Fibroblast of lung (primary cell): ENCODE measurements at regions not wholly inside any gene's neighbourhood (a gene's known extent, or its start where the extent isn't known, plus 50 kb on each side); places are given as distances from the start of the nearest gene placed in this dataset.

Source experiments
- DNase-seq, 2 donors: peaks; one replicate each; pipeline versions ENCODE4 v3.0.0 to v3.0.0-alpha.2; 2010; ENCODE audit warnings: low read depth in 2 of 2
- H2AFZ ChIP-seq: 2 replicates; pipeline ENCODE4 v1.5.1; 2012; ENCODE audit warnings: low read length, control low read depth, inconsistent platforms
- H3K27ac ChIP-seq: 2 replicates; pipeline ENCODE4 v1.5.1; 2011; ENCODE audit warnings: low read length, control low read depth; ENCODE audit not compliant: insufficient read depth
- H3K27me3 ChIP-seq: 2 replicates; pipeline ENCODE4 v1.5.1; 2011; ENCODE audit warnings: mild to moderate bottlenecking, low read length; ENCODE audit not compliant: control insufficient read depth, insufficient read depth
- H3K36me3 ChIP-seq: 2 replicates; pipeline ENCODE4 v1.5.1; 2011; ENCODE audit warnings: low read length; ENCODE audit not compliant: control insufficient read depth, insufficient read depth
- H3K4me1 ChIP-seq: 2 replicates; pipeline ENCODE4 v1.5.1; 2011; ENCODE audit warnings: low read length; ENCODE audit not compliant: control insufficient read depth, insufficient read depth; ENCODE audit errors: extremely low read depth
- H3K4me2 ChIP-seq: 2 replicates; pipeline ENCODE4 v1.5.1; 2011; ENCODE audit warnings: low read length, control low read depth; ENCODE audit not compliant: insufficient read depth; ENCODE audit errors: extremely low read depth
- H3K4me3 ChIP-seq, 4 experiments: fragments of 200-600 bp in 1 of 4; sonication (generic) in 1 of 4; replicated peaks in 1 of 4; 2 replicates each; pipeline ENCODE4 v1.5.1; 2011 to 2016; ENCODE audit warnings: low read length in 4 of 4, low read depth in 3 of 4, mild to moderate bottlenecking in 3 of 4, control low read depth in 2 of 4, inconsistent platforms in 1 of 4, mixed read lengths in 1 of 4; ENCODE audit not compliant: insufficient read depth in 1 of 4; ENCODE audit errors: control extremely low read depth in 1 of 4
- H3K79me2 ChIP-seq: 2 replicates; pipeline ENCODE4 v1.5.1; 2012; ENCODE audit warnings: mild to moderate bottlenecking, low read length, inconsistent platforms; ENCODE audit not compliant: control insufficient read depth, insufficient read depth
- H3K9ac ChIP-seq: 2 replicates; pipeline ENCODE4 v1.5.1; 2011; ENCODE audit warnings: mild to moderate bottlenecking, low read length, control low read depth; ENCODE audit not compliant: insufficient read depth
- H3K9me3 ChIP-seq: 2 replicates; pipeline ENCODE4 v1.5.1; 2012; ENCODE audit warnings: low read depth, low read length; ENCODE audit not compliant: control insufficient read depth, insufficient read depth
- H4K20me1 ChIP-seq: 2 replicates; pipeline ENCODE4 v1.5.1; 2011; ENCODE audit warnings: low read length; ENCODE audit not compliant: control insufficient read depth, insufficient read depth; ENCODE audit errors: extremely low read depth
- EZH2 ChIP-seq: IDR thresholded peaks from 2 replicates; pipeline ENCODE4 v1.5.1; 2012; ENCODE audit warnings: low read length, control low read depth, mild to moderate bottlenecking; ENCODE audit errors: missing control alignments
- TF ChIP-seq, protein P1 (sequence below), 2 donors: IDR thresholded peaks in 1 of 2; conservative IDR thresholded peaks in 1 of 2; 1 replicate in 1 of 2; 2 replicates in 1 of 2; pipeline ENCODE4 v1.5.1; 2011 to 2012; ENCODE audit warnings: low read length in 2 of 2, control low read depth in 1 of 2, inconsistent platforms in 1 of 2, low read depth in 1 of 2, mild to moderate bottlenecking in 1 of 2

DNA sequence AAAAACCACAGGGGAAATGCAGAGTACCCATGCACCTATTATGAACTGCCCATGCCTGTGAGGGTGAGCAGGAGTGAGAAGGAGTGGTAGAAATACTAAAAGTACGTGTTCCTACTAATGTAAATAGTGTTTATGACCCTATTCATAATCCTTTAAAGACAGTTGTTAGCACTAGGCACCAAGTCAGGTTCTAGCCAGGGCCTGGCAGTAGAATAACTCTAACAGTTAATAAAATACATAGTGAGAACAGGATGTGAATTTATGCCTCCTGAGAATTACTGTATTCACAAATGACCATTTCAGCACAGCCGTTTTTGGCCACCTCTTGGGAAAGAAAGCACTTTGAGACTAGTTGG, 103.2 kb upstream of the TARS1 start:
- H2AFZ ChIP-seq = no peak overlapping the region
- H3K79me2 ChIP-seq = no peaks in the 10 kb centered on the region
- H3K27ac ChIP-seq = no peak overlapping the region
- H3K4me2 ChIP-seq = no peak overlapping the region
- H3K4me1 ChIP-seq = no peaks in the 10 kb centered on the region
- H3K36me3 ChIP-seq = no peaks in the 10 kb centered on the region
- H3K9ac ChIP-seq = no peak overlapping the region
- no peak overlapping the region for H3K4me3 ChIP-seq
- no peaks in the 10 kb centered on the region for H4K20me1 ChIP-seq
- no peaks in the 10 kb centered on the region for H3K9me3 ChIP-seq
- no peak for DNase-seq
- TF ChIP-seq, protein P1, sequence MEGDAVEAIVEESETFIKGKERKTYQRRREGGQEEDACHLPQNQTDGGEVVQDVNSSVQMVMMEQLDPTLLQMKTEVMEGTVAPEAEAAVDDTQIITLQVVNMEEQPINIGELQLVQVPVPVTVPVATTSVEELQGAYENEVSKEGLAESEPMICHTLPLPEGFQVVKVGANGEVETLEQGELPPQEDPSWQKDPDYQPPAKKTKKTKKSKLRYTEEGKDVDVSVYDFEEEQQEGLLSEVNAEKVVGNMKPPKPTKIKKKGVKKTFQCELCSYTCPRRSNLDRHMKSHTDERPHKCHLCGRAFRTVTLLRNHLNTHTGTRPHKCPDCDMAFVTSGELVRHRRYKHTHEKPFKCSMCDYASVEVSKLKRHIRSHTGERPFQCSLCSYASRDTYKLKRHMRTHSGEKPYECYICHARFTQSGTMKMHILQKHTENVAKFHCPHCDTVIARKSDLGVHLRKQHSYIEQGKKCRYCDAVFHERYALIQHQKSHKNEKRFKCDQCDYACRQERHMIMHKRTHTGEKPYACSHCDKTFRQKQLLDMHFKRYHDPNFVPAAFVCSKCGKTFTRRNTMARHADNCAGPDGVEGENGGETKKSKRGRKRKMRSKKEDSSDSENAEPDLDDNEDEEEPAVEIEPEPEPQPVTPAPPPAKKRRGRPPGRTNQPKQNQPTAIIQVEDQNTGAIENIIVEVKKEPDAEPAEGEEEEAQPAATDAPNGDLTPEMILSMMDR (conservative IDR thresholded peaks at IDR 0.05 in 1 of 2, IDR thresholded peaks at IDR 0.05 in 1 of 2; ENCODE audit: low read depth in 1 of 2, low read length in 2 of 2) = no peak
- no peak for TF ChIP-seq EZH2
- H3K27me3 ChIP-seq = no peaks in the 10 kb centered on the region

- Histone ChIP-seq H3K36me3 (no peaks in the 10 kb centered on the region), H2AFZ (no peak overlapping the region), H3K27ac (no peak overlapping the region), H3K4me1 (no peaks in the 10 kb centered on the region), H3K9ac (no peak overlapping the region), H3K4me2 (no peak overlapping the region), H3K9me3 (no peaks in the 10 kb centered on the region), H3K4me3 (no peak overlapping the region), H3K79me2 (no peaks in the 10 kb centered on the region), H4K20me1 (no peaks in the 10 kb centered on the region), H3K27me3 (no peaks in the 10 kb centered on the region)
- no peak for TF ChIP-seq EZH2
- TF ChIP-seq, protein P1 (conservative IDR thresholded peaks at IDR 0.05 in 1 of 2, IDR thresholded peaks at IDR 0.05 in 1 of 2; ENCODE audit: low read depth in 1 of 2, low read length in 2 of 2) = no peak
- no peak for DNase-seq
Observed at GRCh38 chr5:33338336-33339110, 102.2 kb upstream of the TARS1 start.

DNA sequence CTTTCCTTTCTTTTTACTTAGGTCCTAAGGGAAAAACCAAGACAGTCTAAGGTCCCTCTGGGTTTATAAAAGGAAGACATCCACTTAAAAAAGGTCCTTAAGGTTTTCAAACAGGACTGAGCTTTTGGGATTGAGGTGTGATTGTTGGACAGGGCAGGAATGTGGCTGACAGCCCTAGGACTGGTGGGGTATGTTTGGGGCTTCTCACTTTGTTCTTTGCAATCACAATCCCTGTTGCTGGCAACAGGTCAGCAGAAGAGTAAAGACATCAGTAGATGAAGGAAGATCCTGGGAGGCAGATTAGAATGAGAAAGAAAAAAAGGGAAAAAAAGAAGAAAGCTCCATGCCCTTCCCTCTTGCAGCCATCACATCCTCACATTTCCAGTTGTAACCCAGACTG, 101.4 kb upstream of the TARS1 start:
- H3K4me3 ChIP-seq = no peak overlapping the region
- no peaks in the 10 kb centered on the region for H3K9me3 ChIP-seq
- no peaks in the 10 kb centered on the region for H3K27me3 ChIP-seq
- no peak for DNase-seq
- no peak overlapping the region for H3K4me2 ChIP-seq
- no peak overlapping the region for H3K9ac ChIP-seq
- no peak for TF ChIP-seq EZH2
- TF ChIP-seq, protein P1 (conservative IDR thresholded peaks at IDR 0.05 in 1 of 2, IDR thresholded peaks at IDR 0.05 in 1 of 2; ENCODE audit: low read depth in 1 of 2, low read length in 2 of 2) = no peak
- no peaks in the 10 kb centered on the region for H3K36me3 ChIP-seq
- H3K27ac ChIP-seq = no peak overlapping the region
- peaks cover 3% of the 10 kb centered on the region for H3K4me1 ChIP-seq
- H4K20me1 ChIP-seq = no peaks in the 10 kb centered on the region
- no peaks in the 10 kb centered on the region for H3K79me2 ChIP-seq
- no peak overlapping the region for H2AFZ ChIP-seq
